ENCODE measurements at regions not wholly inside any gene's neighbourhood (a gene's known extent, or its start where the extent isn't known, plus 50 kb on each side); places are given as distances from the start of the nearest gene placed in this dataset.

DNA sequence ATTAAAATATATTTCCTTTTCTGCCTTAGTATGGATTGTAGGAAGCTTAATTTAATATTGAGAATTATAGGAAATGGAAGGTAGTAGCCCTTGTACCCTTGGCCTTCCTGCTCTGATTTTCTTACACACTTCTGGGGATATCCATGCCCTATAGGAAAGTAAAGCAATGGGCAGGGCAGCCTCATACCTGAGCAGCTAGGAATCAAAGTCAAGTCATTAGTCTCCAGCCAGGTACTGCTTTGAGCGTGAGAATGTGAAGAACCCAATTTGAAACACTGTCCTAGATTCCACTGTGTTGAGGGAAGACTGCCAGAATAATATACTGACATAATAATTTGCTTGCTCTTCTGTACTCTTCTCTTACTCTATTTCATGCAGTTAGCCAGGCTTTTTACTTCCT, 51.0 kb upstream of the L3MBTL3 start:
- DNase-seq = no peak

DNA sequence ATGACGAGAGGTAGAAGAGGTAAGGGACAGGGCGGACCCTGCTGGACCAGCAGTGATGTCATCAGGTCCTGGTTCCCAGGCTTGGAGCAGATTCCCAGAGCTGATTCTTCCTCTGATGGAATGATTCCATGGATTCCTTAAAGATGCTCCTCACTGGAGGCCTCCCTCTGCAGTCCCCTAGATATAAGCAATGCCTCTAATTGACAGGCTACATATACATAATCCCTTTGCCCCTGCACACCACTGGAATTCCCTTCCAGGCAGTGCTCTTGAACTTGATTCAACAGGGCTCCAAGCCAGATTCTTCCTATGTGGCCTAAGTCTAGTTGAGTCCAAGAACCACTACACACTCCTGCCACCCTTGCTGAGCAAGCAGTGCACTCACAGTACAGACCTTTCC, 52.3 kb upstream of the L3MBTL3 start:
- DNase-seq = no peak

DNA sequence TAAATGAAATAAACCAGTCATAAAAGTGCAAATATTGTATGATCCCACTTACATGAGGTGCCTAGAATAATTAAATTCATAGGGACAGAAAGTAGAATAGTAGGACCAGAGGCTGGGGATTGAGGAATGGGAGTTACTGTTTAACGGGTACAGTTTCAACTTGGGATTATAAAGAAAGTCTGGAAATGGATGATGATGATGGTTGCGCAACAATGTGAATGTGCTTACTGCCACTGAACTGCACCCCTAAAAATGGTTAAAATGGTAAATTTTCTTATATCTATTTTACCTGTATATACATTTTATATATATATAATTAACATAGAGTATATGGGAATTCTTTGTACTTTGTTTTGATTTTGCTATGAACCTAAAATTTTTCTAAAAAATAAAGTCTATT, 53.3 kb upstream of the L3MBTL3 start:
- DNase-seq = no peak

DNA sequence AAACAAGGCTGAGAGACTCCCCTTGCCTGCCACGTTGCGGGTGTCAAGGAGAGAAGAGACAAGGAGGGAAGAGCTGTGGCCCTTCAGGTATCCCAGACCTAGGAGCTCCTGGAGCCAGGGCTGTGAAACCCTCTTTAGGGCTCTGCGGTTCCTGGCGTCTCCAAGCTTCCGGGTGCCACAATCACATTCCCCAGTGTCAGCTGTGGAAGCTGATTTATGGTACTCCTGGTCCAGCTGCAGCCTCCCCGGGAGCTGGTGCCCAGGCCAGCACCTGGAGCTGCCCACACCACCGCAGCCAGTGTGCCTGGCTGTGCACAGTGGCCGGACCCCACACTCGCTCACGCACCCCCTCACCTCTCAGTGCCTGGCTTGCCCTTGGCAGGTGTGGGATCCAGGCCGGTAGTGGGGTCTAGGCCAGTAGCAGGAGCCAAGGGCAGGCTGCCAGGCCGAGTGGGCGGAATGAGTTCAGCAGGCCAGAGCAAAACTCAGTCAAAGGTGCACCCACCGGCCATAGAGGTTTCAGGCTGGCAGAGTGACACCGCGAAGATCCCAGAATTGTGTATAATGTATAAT, 58.9 kb upstream of the L3MBTL3 start:
- DNase-seq = no peak

- DNase-seq = no peak
Observed at GRCh38 chr6:129957941-129958898, 60.2 kb upstream of the L3MBTL3 start.

GRCh38 chr6:129955584-129955983, 62.8 kb upstream of the L3MBTL3 start:
- no peak for DNase-seq

DNA sequence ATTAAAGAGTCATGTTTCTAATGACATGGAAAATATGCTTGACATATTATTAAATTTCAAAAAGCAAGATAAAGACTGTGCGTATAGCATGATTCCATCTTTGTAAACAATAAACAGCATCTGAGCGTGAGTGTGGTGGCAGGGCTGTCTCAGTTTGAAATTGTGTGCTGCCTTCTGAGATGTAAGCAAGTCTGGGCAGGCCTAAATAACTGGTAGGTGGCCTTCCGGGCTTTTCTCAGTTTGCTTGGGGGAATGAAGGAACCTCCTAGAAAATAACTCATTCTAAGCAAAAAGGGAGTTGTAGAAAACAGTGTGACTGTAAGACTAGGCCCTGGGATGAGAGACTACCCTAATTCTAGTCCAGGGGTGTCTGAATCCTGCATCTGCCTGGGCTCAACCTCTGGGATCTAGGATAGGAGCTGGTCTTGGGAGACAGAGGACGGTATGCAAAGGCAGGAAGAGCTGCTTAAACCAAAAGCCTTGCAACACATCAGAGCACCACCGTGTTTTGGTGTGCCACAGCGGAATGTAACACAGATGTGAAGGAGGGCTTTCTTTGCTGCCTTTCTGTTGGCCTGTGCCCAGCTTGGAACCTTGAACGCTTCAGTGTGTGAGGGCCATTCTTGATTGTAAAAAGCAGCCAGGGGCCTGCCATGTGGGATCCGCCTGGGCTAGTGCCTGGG, 63.5 kb upstream of the L3MBTL3 start:
- DNase-seq = no peak

DNA sequence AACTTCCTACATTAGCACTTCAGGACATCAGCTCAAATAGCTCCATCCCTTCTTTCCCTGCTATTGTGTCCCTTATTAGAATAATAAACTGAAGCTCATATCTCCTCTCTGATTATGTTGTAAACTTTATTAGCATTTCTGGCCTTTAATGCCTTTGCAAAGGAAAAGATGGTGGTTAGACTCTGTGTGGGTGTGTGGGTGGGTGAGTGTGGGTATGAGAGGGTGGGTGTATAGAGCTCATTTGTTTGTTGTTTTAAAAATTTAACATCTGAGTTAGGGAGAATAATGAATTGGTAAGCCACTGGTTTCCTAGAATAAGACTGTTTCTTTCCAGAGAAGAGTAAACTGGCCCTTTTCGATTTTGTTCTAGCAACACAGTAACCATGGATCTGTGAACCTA, 70.6 kb upstream of the L3MBTL3 start:
- DNase-seq = no peak

GRCh38 chr6:129946439-129947140, 71.8 kb upstream of the L3MBTL3 start:
- no peak for DNase-seq

GRCh38 chr6:129943637-129944271, 74.6 kb upstream of the L3MBTL3 start:
- no peak for DNase-seq

GRCh38 chr6:129940454-129941195, 77.8 kb upstream of the L3MBTL3 start:
- no peak for DNase-seq

GRCh38 chr6:129938249-129939020, 77.3 kb upstream of the TMEM244 start:
- no peak for DNase-seq

GRCh38 chr6:129936329-129937165, 75.4 kb upstream of the TMEM244 start:
- DNase-seq = peak; percentile 2

- DNase-seq = no peak
Observed at GRCh38 chr6:129932321-129932720, 71.2 kb upstream of the TMEM244 start.

GRCh38 chr6:129929433-129929832, 68.3 kb upstream of the TMEM244 start:
- DNase-seq = no peak

GRCh38 chr6:129923530-129924250, 62.6 kb upstream of the TMEM244 start:
- DNase-seq = no peak

DNA sequence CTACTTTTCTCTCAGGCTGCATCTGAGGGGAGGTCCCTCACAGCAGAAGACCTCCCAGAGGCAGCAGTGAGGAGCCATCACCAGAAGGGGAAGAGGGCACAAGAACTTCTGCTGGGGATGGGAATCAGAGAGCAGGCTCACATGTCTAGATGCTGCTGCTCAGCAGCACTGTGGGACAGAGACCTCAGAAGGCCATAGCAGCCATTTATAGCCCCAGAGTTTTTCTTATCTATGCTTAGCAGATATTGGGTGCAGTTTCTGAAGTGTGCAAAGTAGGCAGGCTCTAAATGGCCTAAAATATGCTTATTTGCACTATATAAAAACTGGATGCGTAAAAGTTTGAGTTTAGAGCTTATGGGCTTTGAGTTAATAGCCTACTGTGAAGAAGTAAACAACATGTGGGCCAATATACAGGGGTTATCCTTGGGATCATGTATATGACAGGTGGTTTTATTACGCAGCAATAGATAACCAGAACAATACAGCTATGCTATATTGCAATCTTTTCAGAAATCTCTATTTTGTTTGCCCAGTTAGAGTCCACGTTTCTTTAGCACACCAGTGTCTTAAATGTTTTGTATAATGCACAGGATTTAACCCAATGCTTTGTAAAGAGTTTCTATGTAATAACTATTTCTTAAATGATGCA, 60.2 kb upstream of the TMEM244 start:
- no peak for DNase-seq

DNA sequence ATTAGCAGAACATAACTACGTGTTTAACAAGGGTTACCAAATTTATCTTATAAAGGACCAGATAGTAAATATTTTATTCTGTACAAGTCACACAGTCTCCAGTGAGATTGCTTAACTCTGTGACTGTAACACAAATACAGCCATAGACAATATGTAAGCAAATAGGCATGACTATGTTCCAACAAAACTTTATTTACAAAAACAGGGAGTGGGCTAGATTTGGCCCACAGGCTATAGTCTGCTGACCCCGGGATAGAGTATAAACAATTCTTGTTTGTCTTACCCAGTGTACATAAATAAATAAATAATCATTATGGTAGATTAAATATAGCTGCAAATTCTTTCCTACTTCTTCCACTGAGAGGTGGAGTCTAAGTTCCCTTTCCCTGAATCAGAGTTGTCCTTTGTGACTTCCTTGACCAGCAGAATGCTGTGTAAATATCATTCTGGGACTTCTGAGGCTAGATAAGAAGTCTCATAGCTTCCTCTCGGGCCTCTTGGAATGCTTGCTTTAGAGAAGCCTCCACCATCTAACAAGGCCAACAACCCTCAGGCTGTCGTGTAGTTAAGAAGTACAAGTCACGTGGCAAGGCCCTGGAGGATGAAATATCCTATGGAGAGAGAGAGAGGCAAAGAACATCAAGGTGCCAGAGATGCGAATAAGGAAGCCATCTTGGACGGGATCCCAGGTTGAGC, 59.1 kb upstream of the TMEM244 start:
- DNase-seq = no peak

Measured in NCI-H2171 treated with DMSO at 0.1 percent for 48 hours (cell line).